B cell (primary cell): ENCODE measurements at regions not wholly inside any gene's neighbourhood (a gene's known extent, or its start where the extent isn't known, plus 50 kb on each side); places are given as distances from the start of the nearest gene placed in this dataset.

Source experiments
- CTCF ChIP-seq: fragments of 200-600 bp; IDR thresholded peaks from one replicate; pipeline ENCODE4 v1.8.0; 2022; ENCODE audit warnings: antibody characterized with exemption, mild to moderate bottlenecking
- EZH2 ChIP-seq: IDR thresholded peaks from 2 replicates; pipeline ENCODE4 v1.6.1; 2012; ENCODE audit warnings: borderline replicate concordance, low read depth, mild to moderate bottlenecking, moderate library complexity, low read length; ENCODE audit not compliant: insufficient read depth, poor library complexity, severe bottlenecking

GRCh38 chr12:85657836-85658630 lies 178.2 kb downstream of the RASSF9 start:
- no peak for TF ChIP-seq CTCF
- TF ChIP-seq EZH2 = no peak
